ENCODE measurements at regions not wholly inside any gene's neighbourhood (a gene's known extent, or its start where the extent isn't known, plus 50 kb on each side); places are given as distances from the start of the nearest gene placed in this dataset.

GRCh38 chr10:124186956-124187355, 93.6 kb upstream of the CHST15 start:
- Histone ChIP-seq H3K79me2 (ENCODE audit: insufficient read depth, low read length) (no peaks in the 10 kb centered on the region), H3K9ac (ENCODE audit: low read length) (no peak overlapping the region), H3K36me3 (ENCODE audit: control insufficient read depth in 1 of 2, insufficient read depth in 2 of 2, low read length in 2 of 2) (no peaks in the 10 kb centered on the region), H3K4me2 (ENCODE audit: low read length) (no peak overlapping the region), H3K4me1 (ENCODE audit: control insufficient read depth in 1 of 2, insufficient read depth in 2 of 2, low read length in 2 of 2) (no peaks in the 10 kb centered on the region), H3K27me3 (ENCODE audit: insufficient read depth, low read length) (no peaks in the 10 kb centered on the region), H3K9me2 (ENCODE audit: insufficient read depth) (no peaks in the 10 kb centered on the region), H3K9me3 (ENCODE audit: control insufficient read depth in 1 of 2, insufficient read depth in 1 of 2, low read depth in 1 of 2, low read length in 2 of 2) (no peaks in the 10 kb centered on the region), H4K20me1 (ENCODE audit: insufficient read depth) (no peaks in the 10 kb centered on the region), H3K27ac (ENCODE audit: low read depth, low read length) (no peak overlapping the region), H3K4me3 (replicated peaks in 1 of 2; ENCODE audit: low read depth in 1 of 2, low read length in 2 of 2) (no peak overlapping the region), H2AFZ (ENCODE audit: low read depth, low read length, poor library complexity, severe bottlenecking) (no peak overlapping the region)
- no TSS peak for BruUV-seq (replicated peaks)
- ChIA-PET POLR2A (no interaction called here), CTCF (no interaction called here), RAD21 (ENCODE audit: low non-redundant PET in 1 of 2, low total read pairs in 2 of 2, uncharacterized antibody in 2 of 2, unreplicated experiment in 2 of 2) (no interaction called here)
- DNase-seq (ENCODE audit: low read depth, low spot score) (no peak), ATAC-seq (no peak)
- TF ChIP-seq POLR2A (IDR thresholded peaks at IDR 0.05; ENCODE audit: borderline replicate concordance, extremely low read depth, insufficient read depth, insufficient read length) = no peak
- no peak for TF ChIP-seq ZNF274 (IDR thresholded peaks at IDR 0.05; ENCODE audit: low read depth, low read length)
- TF ChIP-seq ATF3 (IDR thresholded peaks at IDR 0.05) = no peak
- TF ChIP-seq ZFX (IDR thresholded peaks at IDR 0.05) = no peak
- TF ChIP-seq RAD21 (IDR thresholded peaks at IDR 0.05; ENCODE audit: low read depth) = no peak
- TF ChIP-seq POLR2AphosphoS5 (IDR thresholded peaks at IDR 0.05; ENCODE audit: low read depth, low read length) = no peak
- no peak for TF ChIP-seq JUND (IDR thresholded peaks at IDR 0.05)
- intact Hi-C loops (cut with micrococcal nuclease) = no loop called here

- ChIA-PET CTCF (interaction anchor here (1.4 kb wide), 1 partner anchor 8 kb away, joined by 5 read pairs; no protein-coding TSS in a partner anchor), POLR2A (no interaction called here)
- DNase-seq (ENCODE audit: low read depth, low spot score) = no peak
These were observed 91.7 kb upstream of the CHST15 start for GRCh38 chr10:124185084-124185483.

More at GRCh38 chr10:124185084-124185483, 91.7 kb upstream of the CHST15 start:
- Histone ChIP-seq H3K9me2 (ENCODE audit: insufficient read depth) (no peaks in the 10 kb centered on the region), H3K9me3 (ENCODE audit: control insufficient read depth in 1 of 2, insufficient read depth in 1 of 2, low read depth in 1 of 2, low read length in 2 of 2) (no peaks in the 10 kb centered on the region), H3K9ac (ENCODE audit: low read length) (no peak overlapping the region), H3K27ac (ENCODE audit: low read depth, low read length) (no peak overlapping the region), H3K27me3 (ENCODE audit: insufficient read depth, low read length) (no peaks in the 10 kb centered on the region), H3K4me1 (ENCODE audit: control insufficient read depth in 1 of 2, insufficient read depth in 2 of 2, low read length in 2 of 2) (no peaks in the 10 kb centered on the region; a peak in 1 of 4 replicates), H3K4me2 (ENCODE audit: low read length) (no peak overlapping the region), H2AFZ (ENCODE audit: low read depth, low read length, poor library complexity, severe bottlenecking) (no peak overlapping the region), H3K79me2 (ENCODE audit: insufficient read depth, low read length) (no peaks in the 10 kb centered on the region), H3K36me3 (ENCODE audit: control insufficient read depth in 1 of 2, insufficient read depth in 2 of 2, low read length in 2 of 2) (no peaks in the 10 kb centered on the region), H3K4me3 (replicated peaks in 1 of 2; ENCODE audit: low read depth in 1 of 2, low read length in 2 of 2) (no peak overlapping the region), H4K20me1 (ENCODE audit: insufficient read depth) (no peaks in the 10 kb centered on the region)
- TF ChIP-seq EZH2 (IDR thresholded peaks at IDR 0.05) (no peak), ELF1 (IDR thresholded peaks at IDR 0.05; ENCODE audit: borderline replicate concordance, low read depth) (no peak), YY1 (IDR thresholded peaks at IDR 0.05; ENCODE audit: extremely low read depth, insufficient replicate concordance, low read depth, low read length) (no peak), RAD21 (IDR thresholded peaks at IDR 0.05; ENCODE audit: low read depth) (no peak), POLR2A (IDR thresholded peaks at IDR 0.05; ENCODE audit: borderline replicate concordance, extremely low read depth, insufficient read depth, insufficient read length) (no peak)
- intact Hi-C loops (cut with micrococcal nuclease) = no loop called here
- ATAC-seq = no peak
- RAD21 ChIA-PET (ENCODE audit: low non-redundant PET in 1 of 2, low total read pairs in 2 of 2, uncharacterized antibody in 2 of 2, unreplicated experiment in 2 of 2) = no interaction called here
- BruUV-seq (replicated peaks) = no TSS peak
